CD4-positive, CD25-positive, alpha-beta regulatory T cell (primary cell): ENCODE measurements at regions not wholly inside any gene's neighbourhood (a gene's known extent, or its start where the extent isn't known, plus 50 kb on each side); places are given as distances from the start of the nearest gene placed in this dataset.

ENCODE experiments used
- ATAC-seq, 2 donors: fragments of 150-1000 bp; cut with Tn5 transposase; one replicate each; pipeline ENCODE4 v1.10.0; 2021; ENCODE audit warnings: low read depth in 2 of 2, moderate number of reproducible peaks in 2 of 2, moderate library complexity in 1 of 2
- DNase-seq, 3 donors: peaks; one replicate each; pipeline versions ENCODE4 v3.0.0 to v3.0.0-alpha.2; 2012 to 2022; ENCODE audit warnings: mixed read lengths in 1 of 3
- H3K27ac ChIP-seq: one replicate; pipeline ENCODE4 v1.7.0; 2013; ENCODE audit warnings: mild to moderate bottlenecking, low read length; ENCODE audit not compliant: insufficient read depth, poor library complexity, severe bottlenecking
- H3K27me3 ChIP-seq: one replicate; pipeline ENCODE4 v1.7.0; 2013; ENCODE audit warnings: low read length; ENCODE audit not compliant: control insufficient read depth, insufficient read depth
- H3K36me3 ChIP-seq: one replicate; pipeline ENCODE4 v1.7.0; 2013; ENCODE audit warnings: mild to moderate bottlenecking, low read length, moderate library complexity; ENCODE audit not compliant: control insufficient read depth, insufficient read depth
- H3K4me1 ChIP-seq: 2 replicates; pipeline ENCODE4 v1.7.0; 2013; ENCODE audit warnings: mild to moderate bottlenecking, low read length; ENCODE audit not compliant: insufficient read depth, control insufficient read depth, poor library complexity, severe bottlenecking
- H3K4me3 ChIP-seq: one replicate; pipeline ENCODE4 v1.7.0; 2013; ENCODE audit warnings: low read depth, mild to moderate bottlenecking, low read length, moderate library complexity
- H3K9me3 ChIP-seq, 2 experiments: 1 replicate in 1 of 2; 2 replicates in 1 of 2; pipeline ENCODE4 v1.7.0; 2013; ENCODE audit warnings: low read length in 2 of 2, mild to moderate bottlenecking in 1 of 2, moderate library complexity in 1 of 2; ENCODE audit not compliant: control insufficient read depth in 2 of 2
- H3K27ac Mint-ChIP-seq, 3 donors: one replicate each; pipeline ENCODE4 v1.8.0; 2020 to 2022; ENCODE audit warnings: mild to moderate bottlenecking in 3 of 3, mixed read lengths in 3 of 3, moderate library complexity in 2 of 3
- H3K27me3 Mint-ChIP-seq: one replicate; pipeline ENCODE4 v1.8.0; 2022; ENCODE audit warnings: mild to moderate bottlenecking, mixed read lengths
- H3K36me3 Mint-ChIP-seq: one replicate; pipeline ENCODE4 v1.8.0; 2020; ENCODE audit warnings: mixed read lengths
- H3K4me1 Mint-ChIP-seq, 4 donors: one replicate each; pipeline ENCODE4 v1.8.0; 2020 to 2022; ENCODE audit warnings: mixed read lengths in 4 of 4, mild to moderate bottlenecking in 1 of 4
- H3K4me3 Mint-ChIP-seq, 4 donors: one replicate each; pipeline ENCODE4 v1.8.0; 2020 to 2022; ENCODE audit warnings: mild to moderate bottlenecking in 4 of 4, mixed read lengths in 4 of 4, moderate library complexity in 3 of 4
- H3K9me3 Mint-ChIP-seq, 7 donors: one replicate each; pipeline ENCODE4 v1.8.0; 2020 to 2022; ENCODE audit warnings: mixed read lengths in 7 of 7, mild to moderate bottlenecking in 3 of 7, moderate library complexity in 2 of 7

DNA sequence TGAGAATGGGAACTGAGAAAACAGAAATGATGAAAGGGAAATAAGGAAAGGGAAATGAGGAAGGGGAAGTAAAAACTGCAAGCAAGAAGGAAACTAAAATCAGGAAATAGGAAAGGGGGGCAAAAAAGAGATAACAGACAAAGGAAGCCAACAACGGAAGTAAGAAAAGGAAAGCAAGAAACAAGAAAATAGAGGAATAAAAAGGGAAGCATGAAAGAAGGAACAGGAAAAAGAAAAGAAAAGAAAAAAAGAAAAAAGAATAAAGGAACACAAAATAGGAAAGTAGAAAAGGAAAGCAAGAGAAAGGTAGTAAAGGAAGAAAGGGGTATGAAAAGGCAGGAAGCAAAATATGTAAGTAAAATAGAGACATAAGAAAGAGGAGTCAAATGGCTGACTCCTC lies 241.2 kb upstream of the NCKAP5 start:
- Mint-ChIP-seq H3K9me3 (peaks cover 0 to 19% (median 7%) of the 10 kb centered on the region in 7 donors), H3K36me3 (peaks cover 4% of the 10 kb centered on the region), H3K4me1 (no peaks in the 10 kb centered on the region), H3K27ac (no peak overlapping the region), H3K4me3 (no peak overlapping the region), H3K27me3 (peaks cover 7% of the 10 kb centered on the region)
- no peak overlapping the region for H3K27ac ChIP-seq
- H3K27me3 ChIP-seq: no peaks in the 10 kb centered on the region
- no peaks in the 10 kb centered on the region for H3K9me3 ChIP-seq
- H3K4me3 ChIP-seq: no peak overlapping the region
- no peaks in the 10 kb centered on the region for H3K36me3 ChIP-seq
- ATAC-seq (no peak), DNase-seq (no peak)
- H3K4me1 ChIP-seq: no peaks in the 10 kb centered on the region

- Histone ChIP-seq H3K4me3 (no peak overlapping the region), H3K4me1 (no peaks in the 10 kb centered on the region), H3K36me3 (no peaks in the 10 kb centered on the region), H3K9me3 (no peaks in the 10 kb centered on the region), H3K27ac (no peak overlapping the region), H3K27me3 (no peaks in the 10 kb centered on the region)
- peaks cover 0 to 19% (median 7%) of the 10 kb centered on the region in 7 donors for H3K9me3 Mint-ChIP-seq
- DNase-seq: no peak
- no peak for ATAC-seq
- no peaks in the 10 kb centered on the region for H3K4me1 Mint-ChIP-seq
- peak overlapping the region in 1 of 4 donors; percentile 86 for H3K4me3 Mint-ChIP-seq
- H3K27me3 Mint-ChIP-seq: peaks cover 7% of the 10 kb centered on the region
- peaks cover 4% of the 10 kb centered on the region for H3K36me3 Mint-ChIP-seq
- no peak overlapping the region for H3K27ac Mint-ChIP-seq
These were observed 242.3 kb upstream of the NCKAP5 start for GRCh38 chr2:133810559-133810958.

DNA sequence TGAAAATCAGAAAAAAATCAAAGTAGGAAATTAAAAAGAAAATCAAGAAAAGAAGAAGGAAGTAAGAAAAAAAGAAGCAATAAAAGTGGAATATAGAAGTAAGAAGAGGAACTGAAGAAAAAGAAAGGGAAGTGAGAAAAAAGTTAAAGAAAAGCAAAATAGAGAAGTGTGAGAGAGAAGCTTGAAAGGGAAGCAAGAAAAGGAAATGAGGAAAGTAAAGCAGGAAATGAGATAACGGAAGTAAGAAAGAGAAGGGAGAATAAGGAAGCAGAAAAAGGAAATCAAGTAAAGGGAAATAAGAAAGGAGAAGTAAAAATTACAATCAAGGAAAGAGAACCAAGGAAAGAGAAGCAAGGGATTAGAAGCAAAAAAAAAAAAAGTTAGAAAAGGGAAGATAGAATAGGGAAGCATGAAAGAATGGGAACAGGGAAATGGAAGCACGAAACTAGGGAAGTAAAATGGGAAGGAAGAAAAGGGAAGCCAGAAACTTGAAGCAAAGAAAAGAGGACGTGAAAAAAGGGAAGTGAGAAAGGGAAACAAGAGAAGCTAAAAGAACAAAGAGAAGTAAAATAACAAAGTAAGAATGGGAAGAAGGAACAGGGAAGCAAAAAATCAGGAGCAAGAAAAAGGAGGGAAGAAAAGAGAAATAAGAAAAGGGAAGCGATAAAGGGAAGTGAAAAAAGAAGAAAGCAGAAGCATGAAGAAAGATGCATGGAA lies 243.3 kb upstream of the NCKAP5 start:
- ATAC-seq (no peak), DNase-seq (no peak)
- no peak overlapping the region for H3K4me3 Mint-ChIP-seq
- no peak overlapping the region for H3K4me3 ChIP-seq
- no peaks in the 10 kb centered on the region for H3K27me3 ChIP-seq
- H3K36me3 Mint-ChIP-seq: peaks cover 4% of the 10 kb centered on the region
- no peak overlapping the region for H3K27ac ChIP-seq
- peak overlapping the region in 1 of 3 donors; percentile 64 for H3K27ac Mint-ChIP-seq
- H3K4me1 Mint-ChIP-seq: no peaks in the 10 kb centered on the region
- H3K9me3 Mint-ChIP-seq: peaks cover 0 to 19% (median 7%) of the 10 kb centered on the region in 7 donors
- H3K9me3 ChIP-seq: no peaks in the 10 kb centered on the region
- H3K27me3 Mint-ChIP-seq: peaks cover 7% of the 10 kb centered on the region
- H3K4me1 ChIP-seq: no peaks in the 10 kb centered on the region
- H3K36me3 ChIP-seq: no peaks in the 10 kb centered on the region

DNA sequence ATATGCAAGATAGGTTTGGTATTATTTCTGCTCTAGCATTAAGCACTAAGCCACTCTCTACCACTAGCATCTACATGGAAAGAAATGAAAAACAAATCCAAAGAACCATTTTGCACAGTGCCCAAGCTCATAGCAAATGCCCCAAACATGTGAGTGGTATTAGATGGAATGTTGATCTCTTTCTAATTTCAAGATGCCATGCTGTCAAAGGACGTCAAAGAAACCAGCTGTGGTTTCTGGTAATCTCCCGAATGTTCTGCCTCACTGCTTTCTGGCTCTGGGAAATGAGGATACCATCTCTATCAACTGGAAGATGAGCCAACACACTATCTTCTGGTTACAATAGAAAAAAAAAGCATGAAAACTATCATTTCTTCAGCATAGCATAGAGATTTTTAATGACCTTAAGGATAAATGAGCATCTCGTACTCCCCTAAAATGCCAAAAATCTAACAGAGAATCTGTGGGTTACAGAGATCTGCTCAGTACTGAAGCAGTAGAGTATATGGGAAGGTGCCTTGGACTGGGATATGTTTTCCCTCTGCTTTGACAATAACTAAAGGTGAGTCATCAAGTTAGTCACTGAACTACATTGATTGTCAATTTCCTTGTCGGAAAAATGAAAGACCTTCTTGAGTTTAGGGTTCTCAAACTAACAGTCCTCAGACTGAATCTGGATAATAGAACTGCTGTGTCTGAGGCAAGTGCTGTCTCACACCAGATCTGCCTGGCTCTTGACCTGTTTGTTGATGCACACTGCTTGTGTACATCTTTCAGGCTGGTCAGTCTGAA lies 244.8 kb upstream of the NCKAP5 start:
- DNase-seq (no peak), ATAC-seq (no peak)
- H3K9me3 ChIP-seq: no peaks in the 10 kb centered on the region
- no peak overlapping the region for H3K27ac Mint-ChIP-seq
- H3K27me3 Mint-ChIP-seq: peaks cover 7% of the 10 kb centered on the region
- no peak overlapping the region for H3K4me3 Mint-ChIP-seq
- H3K27ac ChIP-seq: no peak overlapping the region
- no peak overlapping the region for H3K4me3 ChIP-seq
- H3K36me3 Mint-ChIP-seq: peaks cover 4% of the 10 kb centered on the region
- no peaks in the 10 kb centered on the region for H3K36me3 ChIP-seq
- no peaks in the 10 kb centered on the region for H3K27me3 ChIP-seq
- no peaks in the 10 kb centered on the region for H3K4me1 ChIP-seq
- H3K9me3 Mint-ChIP-seq: peaks cover 0 to 19% (median 6%) of the 10 kb centered on the region in 7 donors
- H3K4me1 Mint-ChIP-seq: no peaks in the 10 kb centered on the region

DNA sequence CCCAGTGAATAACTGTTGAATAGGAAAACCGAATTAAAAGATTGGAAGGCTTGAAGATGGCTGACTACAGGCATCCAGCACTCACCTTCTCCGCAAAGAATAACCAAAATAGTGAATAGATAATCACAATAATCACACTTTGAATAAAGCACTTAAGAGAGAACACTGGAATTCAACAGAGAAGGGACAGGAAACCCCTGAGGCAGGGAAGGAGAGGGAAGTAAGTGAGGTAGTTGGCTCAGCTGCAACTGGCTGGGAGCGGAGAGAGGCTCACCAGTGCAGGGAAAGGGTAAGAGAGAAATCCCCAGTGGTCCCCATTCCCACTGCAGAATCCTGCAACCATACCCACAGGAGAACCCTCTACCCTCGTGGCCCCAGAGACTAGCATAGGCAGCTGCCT lies 246.6 kb upstream of the NCKAP5 start:
- H3K27me3 ChIP-seq: no peaks in the 10 kb centered on the region
- H3K27ac ChIP-seq: no peak overlapping the region
- no peaks in the 10 kb centered on the region for H3K9me3 ChIP-seq
- no peak for ATAC-seq
- H3K9me3 Mint-ChIP-seq: peaks cover 0 to 11% (median 4%) of the 10 kb centered on the region in 7 donors
- H3K36me3 Mint-ChIP-seq: no peaks in the 10 kb centered on the region
- H3K27me3 Mint-ChIP-seq: no peaks in the 10 kb centered on the region
- H3K4me3 ChIP-seq: no peak overlapping the region
- H3K4me1 ChIP-seq: no peaks in the 10 kb centered on the region
- DNase-seq: no peak
- H3K4me1 Mint-ChIP-seq: no peaks in the 10 kb centered on the region
- no peak overlapping the region for H3K4me3 Mint-ChIP-seq
- no peaks in the 10 kb centered on the region for H3K36me3 ChIP-seq
- no peak overlapping the region for H3K27ac Mint-ChIP-seq

GRCh38 chr2:133816037-133816436 lies 247.8 kb upstream of the NCKAP5 start:
- H3K27me3 ChIP-seq: no peaks in the 10 kb centered on the region
- H3K9me3 ChIP-seq: no peaks in the 10 kb centered on the region
- H3K27ac ChIP-seq: no peak overlapping the region
- Mint-ChIP-seq H3K27ac (peak overlapping the region in 1 of 3 donors; percentile 22), H3K9me3 (peaks cover 0 to 8% (median 0%) of the 10 kb centered on the region in 7 donors), H3K27me3 (no peaks in the 10 kb centered on the region), H3K4me3 (no peak overlapping the region), H3K4me1 (no peaks in the 10 kb centered on the region), H3K36me3 (no peaks in the 10 kb centered on the region)
- H3K4me3 ChIP-seq: no peak overlapping the region
- no peaks in the 10 kb centered on the region for H3K4me1 ChIP-seq
- H3K36me3 ChIP-seq: no peaks in the 10 kb centered on the region
- no peak for DNase-seq
- ATAC-seq: no peak

GRCh38 chr2:133817680-133818566 lies 249.7 kb upstream of the NCKAP5 start:
- Histone ChIP-seq H3K9me3 (no peaks in the 10 kb centered on the region), H3K4me3 (no peak overlapping the region), H3K27me3 (no peaks in the 10 kb centered on the region), H3K36me3 (no peaks in the 10 kb centered on the region), H3K27ac (no peak overlapping the region), H3K4me1 (no peaks in the 10 kb centered on the region)
- no peak for ATAC-seq
- DNase-seq: no peak
- H3K4me3 Mint-ChIP-seq: no peak overlapping the region
- peaks cover 0 to 4% (median 0%) of the 10 kb centered on the region in 7 donors for H3K9me3 Mint-ChIP-seq
- no peaks in the 10 kb centered on the region for H3K27me3 Mint-ChIP-seq
- H3K4me1 Mint-ChIP-seq: no peaks in the 10 kb centered on the region
- H3K36me3 Mint-ChIP-seq: no peaks in the 10 kb centered on the region
- H3K27ac Mint-ChIP-seq: no peak overlapping the region
